ENCODE measurements at regions not wholly inside any gene's neighbourhood (a gene's known extent, or its start where the extent isn't known, plus 50 kb on each side); places are given as distances from the start of the nearest gene placed in this dataset.

GRCh38 chr1:195788721-195789120 is 819.5 kb downstream of the KCNT2 start:
- TF ChIP-seq SIN3A (IDR thresholded peaks at IDR 0.05; ENCODE audit: low read depth) (no peak), YY1 (IDR thresholded peaks at IDR 0.05; ENCODE audit: extremely low read depth, insufficient replicate concordance, low read depth, low read length) (no peak)
- Histone ChIP-seq H3K4me2 (ENCODE audit: low read length) (no peak overlapping the region), H3K36me3 (ENCODE audit: control insufficient read depth in 1 of 2, insufficient read depth in 2 of 2, low read length in 2 of 2) (no peaks in the 10 kb centered on the region), H3K9me3 (ENCODE audit: control insufficient read depth in 1 of 2, insufficient read depth in 1 of 2, low read depth in 1 of 2, low read length in 2 of 2) (no peaks in the 10 kb centered on the region), H2AFZ (ENCODE audit: low read depth, low read length, poor library complexity, severe bottlenecking) (no peak overlapping the region), H3K9me2 (ENCODE audit: insufficient read depth) (no peaks in the 10 kb centered on the region), H3K4me3 (replicated peaks in 1 of 2; ENCODE audit: low read depth in 1 of 2, low read length in 2 of 2) (no peak overlapping the region), H3K4me1 (ENCODE audit: control insufficient read depth in 1 of 2, insufficient read depth in 2 of 2, low read length in 2 of 2) (no peaks in the 10 kb centered on the region), H3K79me2 (ENCODE audit: insufficient read depth, low read length) (no peaks in the 10 kb centered on the region), H4K20me1 (ENCODE audit: insufficient read depth) (no peaks in the 10 kb centered on the region), H3K27me3 (ENCODE audit: insufficient read depth, low read length) (no peaks in the 10 kb centered on the region), H3K9ac (ENCODE audit: low read length) (no peak overlapping the region), H3K27ac (ENCODE audit: low read depth, low read length) (no peak overlapping the region)
- ChIA-PET POLR2A (no interaction called here), RAD21 (ENCODE audit: low non-redundant PET in 1 of 2, low total read pairs in 2 of 2, uncharacterized antibody in 2 of 2, unreplicated experiment in 2 of 2) (no interaction called here), CTCF (no interaction called here)
- ATAC-seq (no peak), DNase-seq (ENCODE audit: low read depth, low spot score) (no peak)
- intact Hi-C loops (cut with micrococcal nuclease): no loop called here
- BruUV-seq (replicated peaks): no TSS peak

GRCh38 chr1:195785830-195786229 is 822.4 kb downstream of the KCNT2 start:
- TF ChIP-seq SIN3A (IDR thresholded peaks at IDR 0.05; ENCODE audit: low read depth) (no peak), POLR2AphosphoS5 (IDR thresholded peaks at IDR 0.05; ENCODE audit: low read depth, low read length) (no peak), CTCF (IDR thresholded peaks at IDR 0.05 in 2 of 3, conservative IDR thresholded peaks at IDR 0.05 in 1 of 3; ENCODE audit: borderline replicate concordance in 1 of 3, insufficient read depth in 1 of 3, low read depth in 2 of 3, low read length in 2 of 3) (no peak), SP1 (IDR thresholded peaks at IDR 0.05; ENCODE audit: low read depth) (no peak), ZNF274 (IDR thresholded peaks at IDR 0.05; ENCODE audit: low read depth, low read length) (no peak), EZH2phosphoT487 (IDR thresholded peaks at IDR 0.05; ENCODE audit: borderline replicate concordance) (no peak), JUND (IDR thresholded peaks at IDR 0.05) (no peak), ZFX (IDR thresholded peaks at IDR 0.05) (no peak), SRF (IDR thresholded peaks at IDR 0.05; ENCODE audit: low read depth) (no peak), REST (IDR thresholded peaks at IDR 0.05; ENCODE audit: low read depth) (no peak), FOSL1 (IDR thresholded peaks at IDR 0.05; ENCODE audit: low read depth) (no peak)
- ChIA-PET POLR2A (no interaction called here), RAD21 (ENCODE audit: low non-redundant PET in 1 of 2, low total read pairs in 2 of 2, uncharacterized antibody in 2 of 2, unreplicated experiment in 2 of 2) (no interaction called here), CTCF (no interaction called here)
- Histone ChIP-seq H3K9me3 (ENCODE audit: control insufficient read depth in 1 of 2, insufficient read depth in 1 of 2, low read depth in 1 of 2, low read length in 2 of 2) (no peaks in the 10 kb centered on the region), H3K4me3 (replicated peaks in 1 of 2; ENCODE audit: low read depth in 1 of 2, low read length in 2 of 2) (no peak overlapping the region), H3K27ac (ENCODE audit: low read depth, low read length) (no peak overlapping the region), H3K9ac (ENCODE audit: low read length) (no peak overlapping the region), H3K79me2 (ENCODE audit: insufficient read depth, low read length) (no peaks in the 10 kb centered on the region), H4K20me1 (ENCODE audit: insufficient read depth) (no peaks in the 10 kb centered on the region), H3K4me2 (ENCODE audit: low read length) (no peak overlapping the region), H2AFZ (ENCODE audit: low read depth, low read length, poor library complexity, severe bottlenecking) (no peak overlapping the region), H3K27me3 (ENCODE audit: insufficient read depth, low read length) (no peaks in the 10 kb centered on the region), H3K9me2 (ENCODE audit: insufficient read depth) (no peaks in the 10 kb centered on the region), H3K36me3 (ENCODE audit: control insufficient read depth in 1 of 2, insufficient read depth in 2 of 2, low read length in 2 of 2) (no peaks in the 10 kb centered on the region), H3K4me1 (ENCODE audit: control insufficient read depth in 1 of 2, insufficient read depth in 2 of 2, low read length in 2 of 2) (no peaks in the 10 kb centered on the region)
- ATAC-seq (no peak), DNase-seq (ENCODE audit: low read depth, low spot score) (no peak)
- no TSS peak for BruUV-seq (replicated peaks)
- intact Hi-C loops (cut with micrococcal nuclease): no loop called here

Measured in HCT116 (cell line).